ENCODE measurements at regions not wholly inside any gene's neighbourhood (a gene's known extent, or its start where the extent isn't known, plus 50 kb on each side); places are given as distances from the start of the nearest gene placed in this dataset.
"Not testable (repeated sequence)": the region's sequence is repeated elsewhere in the genome, so short reads cannot be mapped to it uniquely, and the experiment has no call there.

- DNase-seq (ENCODE audit: low read depth in 2 of 2), result peak; percentile 70 to 72
Observed at GRCh38 chr17:47066841-47067682, 88.0 kb upstream of the RPRML start.

DNA sequence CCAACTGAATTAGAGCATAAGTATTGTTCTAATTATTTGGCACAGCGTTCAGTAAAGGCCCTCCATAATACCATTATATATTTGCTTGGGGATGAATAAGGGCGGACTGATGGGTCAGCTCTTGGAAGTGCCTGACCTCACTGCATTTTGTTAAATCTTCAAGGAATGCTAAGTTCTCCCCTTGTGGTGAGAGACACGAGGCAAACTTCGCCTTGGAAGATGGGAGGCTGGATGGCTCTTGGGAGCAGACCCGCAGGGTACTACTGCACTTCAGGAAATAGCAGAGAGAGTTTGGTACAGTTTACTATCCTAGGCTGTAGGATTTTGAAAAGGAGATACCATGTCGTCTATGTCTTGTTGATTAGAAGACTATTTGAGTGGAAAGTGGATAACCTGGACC is 87.0 kb upstream of the RPRML start:
- DNase-seq (ENCODE audit: low read depth in 2 of 2), result no peak

- DNase-seq (ENCODE audit: low read depth in 2 of 2), result no peak
Observed at GRCh38 chr17:47064684-47065083, 85.6 kb upstream of the RPRML start.

- DNase-seq (ENCODE audit: low read depth in 2 of 2), result no peak
Observed at GRCh38 chr17:47063475-47063874, 84.4 kb upstream of the RPRML start.

DNA sequence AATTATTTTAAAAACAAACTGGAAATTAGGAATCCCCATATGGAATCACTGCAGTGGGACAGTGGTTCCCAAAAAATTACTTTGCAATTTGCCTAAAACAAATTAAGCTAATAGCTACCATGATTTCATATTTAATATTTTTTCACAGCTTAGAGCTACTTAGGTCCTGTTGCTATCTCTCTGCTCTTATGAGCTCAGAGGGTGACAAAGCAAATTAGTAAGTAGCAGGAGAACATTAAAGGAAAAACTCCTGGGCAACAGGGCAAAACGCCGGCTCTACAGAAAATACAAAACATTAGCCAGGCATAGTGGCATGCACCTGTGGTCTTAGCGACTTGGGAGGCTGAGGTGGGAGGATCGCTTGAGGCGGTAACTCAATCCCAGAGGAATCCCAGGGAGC is 83.8 kb upstream of the RPRML start:
- DNase-seq (ENCODE audit: low read depth in 2 of 2), result not testable (repeated sequence)

- DNase-seq (ENCODE audit: low read depth in 2 of 2), result not testable (repeated sequence)
Observed at GRCh38 chr17:47060005-47060404, 81.0 kb upstream of the RPRML start.

DNA sequence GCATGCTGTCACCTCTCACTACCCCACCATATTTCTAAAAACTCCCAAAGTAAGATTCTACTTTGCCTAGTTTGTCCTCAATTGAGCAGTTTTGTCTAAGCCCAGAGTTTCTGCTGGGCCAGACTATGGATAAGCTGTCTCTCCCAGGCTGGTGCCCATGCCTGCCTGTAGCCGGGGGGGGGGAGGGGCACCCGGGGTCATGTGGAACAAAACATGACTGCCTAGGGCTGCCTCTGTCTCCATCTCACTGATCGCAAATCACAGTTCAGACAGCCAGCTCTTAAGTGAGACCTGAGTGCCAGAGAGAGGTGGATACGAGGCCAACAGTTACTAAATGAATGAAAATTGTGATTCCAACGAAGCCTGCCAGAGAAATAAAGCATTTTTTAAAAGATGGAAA is 78.8 kb upstream of the RPRML start:
- DNase-seq (ENCODE audit: low read depth in 2 of 2), result no peak

GRCh38 chr17:47057279-47057678 is 78.2 kb upstream of the RPRML start:
- DNase-seq (ENCODE audit: low read depth in 2 of 2), result not testable (repeated sequence)

DNA sequence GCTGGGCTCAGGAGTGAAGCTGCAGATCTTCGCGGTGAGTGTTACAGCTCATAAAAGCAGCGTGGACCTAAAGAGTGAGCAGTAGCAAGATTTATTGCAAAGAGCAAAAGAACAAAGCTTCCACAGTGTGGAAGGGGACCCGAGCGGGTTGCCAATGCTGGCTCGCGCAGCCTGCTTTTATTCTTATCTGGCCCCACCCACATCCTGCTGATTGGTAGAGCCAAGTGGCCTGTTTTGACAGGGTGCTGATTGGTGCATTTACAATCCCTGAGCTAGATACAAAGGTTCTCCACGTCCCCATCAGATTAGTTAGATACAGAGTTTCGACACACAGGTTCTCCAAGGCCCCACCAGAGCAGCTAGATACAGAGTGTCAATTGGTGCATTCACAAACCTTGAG is 77.6 kb upstream of the RPRML start:
- not testable (repeated sequence) for DNase-seq (ENCODE audit: low read depth in 2 of 2)
